ENCODE measurements at regions not wholly inside any gene's neighbourhood (a gene's known extent, or its start where the extent isn't known, plus 50 kb on each side); places are given as distances from the start of the nearest gene placed in this dataset.

GRCh38 chr12:31801872-31802271 lies 73.1 kb upstream of the AMN1 start:
- Histone ChIP-seq H4K20me1 (ENCODE audit: low read length) (no peaks in the 10 kb centered on the region), H3K9me2 (replicated peaks; ENCODE audit: low read length) (no peaks in the 10 kb centered on the region), H3K4me3 (ENCODE audit: low read length) (no peak overlapping the region), H3K36me3 (ENCODE audit: low read depth, low read length) (no peaks in the 10 kb centered on the region), H3K27me3 (ENCODE audit: low read length) (no peaks in the 10 kb centered on the region), H3K4me1 (ENCODE audit: insufficient read depth, low read length) (no peaks in the 10 kb centered on the region), H3F3A (ENCODE audit: low read length, unreplicated experiment) (no peaks in the 10 kb centered on the region), H3K27ac (ENCODE audit: low read length) (no peak overlapping the region), H2AFZ (ENCODE audit: low read length) (no peak overlapping the region), H3K9ac (ENCODE audit: low read length) (no peak overlapping the region), H3K9me3 (ENCODE audit: low read length) (no peaks in the 10 kb centered on the region), H3K4me2 (ENCODE audit: low read length) (no peak overlapping the region), H3K79me2 (ENCODE audit: low read length) (no peaks in the 10 kb centered on the region)
- TF ChIP-seq EZH2 (IDR thresholded peaks at IDR 0.05; ENCODE audit: low read length, unreplicated experiment), result no peak
- DNase-seq (no peak), ATAC-seq (no peak)
- ChIA-PET POLR2A (ENCODE audit: unreplicated experiment) (no interaction called here), CTCF (no interaction called here)
- no TSS peak for BruUV-seq (replicated peaks)
- intact Hi-C loops (cut with micrococcal nuclease), result no loop called here

DNA sequence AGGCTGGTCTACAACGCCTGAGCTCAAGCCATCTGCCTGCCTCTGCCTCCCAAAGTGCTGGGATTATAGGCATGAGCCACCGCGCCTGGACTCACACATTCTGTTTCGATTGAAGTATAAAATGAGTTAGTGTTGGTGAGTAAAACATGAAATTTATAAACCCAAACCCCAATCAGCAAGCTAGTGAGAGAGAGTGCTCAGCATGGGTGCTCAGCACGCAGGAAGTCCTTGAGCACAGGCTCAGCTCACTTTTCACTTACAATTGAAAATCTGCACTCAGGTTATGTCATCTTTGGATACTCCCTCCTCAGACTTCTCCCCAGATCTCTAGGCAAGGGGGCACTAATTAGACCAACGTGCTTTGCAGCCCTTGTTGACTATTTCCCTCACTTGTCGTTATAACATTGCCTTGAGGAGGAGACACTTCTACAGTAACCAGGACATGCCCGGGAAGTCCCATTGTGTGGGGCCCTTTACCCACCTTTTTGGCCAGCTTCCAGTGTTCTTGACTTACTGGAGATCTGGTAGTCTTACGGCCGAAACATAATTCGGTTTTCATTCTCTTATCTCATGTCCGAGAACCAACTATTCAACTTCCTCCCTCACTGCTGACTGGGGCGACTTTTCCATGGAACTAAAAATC lies 68.5 kb upstream of the AMN1 start:
- intact Hi-C loops (cut with micrococcal nuclease), result no loop called here
- DNase-seq, result no peak
- no peaks in the 10 kb centered on the region for H3K4me1 ChIP-seq (ENCODE audit: insufficient read depth, low read length)
- ChIA-PET POLR2A (ENCODE audit: unreplicated experiment) (no interaction called here), CTCF (no interaction called here)
- H2AFZ ChIP-seq (ENCODE audit: low read length), result no peak overlapping the region
- H3K9me2 ChIP-seq (replicated peaks; ENCODE audit: low read length), result no peaks in the 10 kb centered on the region
- H3K9ac ChIP-seq (ENCODE audit: low read length), result no peak overlapping the region
- no peak overlapping the region for H3K27ac ChIP-seq (ENCODE audit: low read length)
- H3K36me3 ChIP-seq (ENCODE audit: low read depth, low read length), result no peaks in the 10 kb centered on the region
- no peaks in the 10 kb centered on the region for H3F3A ChIP-seq (ENCODE audit: low read length, unreplicated experiment)
- no peaks in the 10 kb centered on the region for H3K9me3 ChIP-seq (ENCODE audit: low read length)
- TF ChIP-seq EZH2phosphoT487 (IDR thresholded peaks at IDR 0.05; ENCODE audit: borderline replicate concordance, low read length) (no peak), CTCF (conservative IDR thresholded peaks at IDR 0.05; ENCODE audit: low read depth, low read length) (no peak), EZH2 (IDR thresholded peaks at IDR 0.05; ENCODE audit: low read length, unreplicated experiment) (no peak)
- no peaks in the 10 kb centered on the region for H3K79me2 ChIP-seq (ENCODE audit: low read length)
- H3K27me3 ChIP-seq (ENCODE audit: low read length), result no peaks in the 10 kb centered on the region
- no peak overlapping the region for H3K4me2 ChIP-seq (ENCODE audit: low read length)
- BruUV-seq (replicated peaks), result no TSS peak
- ATAC-seq, result no peak
- no peak overlapping the region for H3K4me3 ChIP-seq (ENCODE audit: low read length)
- H4K20me1 ChIP-seq (ENCODE audit: low read length), result no peaks in the 10 kb centered on the region

DNA sequence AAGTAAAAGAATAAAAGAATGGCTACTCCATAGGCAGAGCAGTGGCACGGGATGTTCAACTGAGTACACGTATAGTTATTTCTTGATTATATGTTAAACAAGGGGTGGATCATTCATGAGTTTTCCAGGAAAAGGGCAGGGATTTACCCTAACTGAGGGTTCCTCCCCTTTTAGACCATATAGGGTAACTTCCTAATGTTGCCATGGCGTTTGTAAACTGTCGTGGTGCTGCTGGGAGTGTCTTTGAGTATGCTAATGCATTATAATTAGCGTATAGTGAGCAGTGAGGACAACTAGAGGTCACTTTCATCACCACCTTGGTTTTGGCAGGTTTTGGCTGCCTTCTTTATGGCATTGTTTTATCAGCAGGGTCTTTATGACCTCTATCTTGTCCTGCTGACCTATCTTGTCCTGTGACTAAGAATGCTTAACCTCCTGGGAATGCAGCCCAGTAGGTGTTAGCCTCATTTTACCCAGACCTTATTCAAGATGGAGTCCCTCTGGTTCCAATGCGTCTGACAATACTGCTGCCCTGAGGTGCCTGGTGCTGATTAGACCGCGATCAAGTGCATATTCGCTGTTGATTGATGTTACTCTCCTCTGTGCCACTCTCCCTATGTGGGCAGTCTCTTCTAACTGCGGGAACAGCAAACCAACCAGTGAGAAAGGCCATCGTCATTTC lies 67.6 kb upstream of the AMN1 start:
- CTCF ChIA-PET, result no interaction called here
- intact Hi-C loops (cut with micrococcal nuclease), result no loop called here
- Histone ChIP-seq H3K27ac (ENCODE audit: low read length) (no peak overlapping the region), H3K79me2 (ENCODE audit: low read length) (no peaks in the 10 kb centered on the region), H3K36me3 (ENCODE audit: low read depth, low read length) (no peaks in the 10 kb centered on the region), H4K20me1 (ENCODE audit: low read length) (no peaks in the 10 kb centered on the region), H3K9me2 (replicated peaks; ENCODE audit: low read length) (no peaks in the 10 kb centered on the region), H3K27me3 (ENCODE audit: low read length) (no peaks in the 10 kb centered on the region), H3K9me3 (ENCODE audit: low read length) (no peaks in the 10 kb centered on the region), H3K4me1 (ENCODE audit: insufficient read depth, low read length) (no peaks in the 10 kb centered on the region), H3K4me2 (ENCODE audit: low read length) (no peak overlapping the region), H2AFZ (ENCODE audit: low read length) (no peak overlapping the region), H3K4me3 (ENCODE audit: low read length) (no peak overlapping the region), H3F3A (ENCODE audit: low read length, unreplicated experiment) (no peaks in the 10 kb centered on the region), H3K9ac (ENCODE audit: low read length) (no peak overlapping the region)
- no peak for DNase-seq
- TF ChIP-seq EZH2phosphoT487 (IDR thresholded peaks at IDR 0.05; ENCODE audit: borderline replicate concordance, low read length) (no peak), CTCF (conservative IDR thresholded peaks at IDR 0.05; ENCODE audit: low read depth, low read length) (no peak), EZH2 (IDR thresholded peaks at IDR 0.05; ENCODE audit: low read length, unreplicated experiment) (no peak)
- POLR2A ChIA-PET (ENCODE audit: unreplicated experiment), result no interaction called here
- no TSS peak for BruUV-seq (replicated peaks)
- ATAC-seq, result no peak

Measured in PC-3 (cell line).